Stomach (tissue), 8 donors: ENCODE measurements at regions not wholly inside any gene's neighbourhood (a gene's known extent, or its start where the extent isn't known, plus 50 kb on each side); places are given as distances from the start of the nearest gene placed in this dataset.
"Not testable (repeated sequence)": the region's sequence is repeated elsewhere in the genome, so short reads cannot be mapped to it uniquely, and the experiment has no call there.

Experiments
- DNase-seq, 2 donors: peaks; one replicate each; pipeline versions ENCODE4 v3.0.0 to v3.0.0-alpha.2; 2013 to 2019
- H3K27ac ChIP-seq, 5 donors: fragments of 200-600 bp in 4 of 5; sonication (generic) in 4 of 5; one replicate each; pipeline ENCODE4 v1.5.1; 2013 to 2019; ENCODE audit warnings: mild to moderate bottlenecking in 1 of 5, moderate library complexity in 1 of 5
- H3K27me3 ChIP-seq, 3 donors: fragments of 200-600 bp; sonication (generic); one replicate each; pipeline ENCODE4 v1.5.1; 2017 to 2019; ENCODE audit warnings: mixed run types in 1 of 3
- H3K36me3 ChIP-seq, 4 donors: fragments of 200-600 bp; sonication (generic); 1 replicate in 3 of 4; 2 replicates in 1 of 4; pipeline ENCODE4 v1.5.1; 2016 to 2019
- H3K4me1 ChIP-seq, 4 donors: fragments of 200-600 bp; sonication (generic); one replicate each; pipeline ENCODE4 v1.5.1; 2016 to 2019
- H3K4me3 ChIP-seq, 4 donors: fragments of 200-600 bp; sonication (generic) in 3 of 4; one replicate each; pipeline ENCODE4 v1.5.1; 2016 to 2019; ENCODE audit warnings: mild to moderate bottlenecking in 1 of 4
- H3K9me3 ChIP-seq, 4 donors: fragments of 200-600 bp; sonication (generic); one replicate each; pipeline ENCODE4 v1.5.1; 2016 to 2019
- CTCF ChIP-seq, 7 experiments: fragments of 450-650 bp in 4 of 7; fragments of 200-600 bp in 3 of 7; sonication (generic) in 3 of 7; IDR thresholded peaks; one replicate each; pipeline ENCODE4 v1.5.1; 2016 to 2019; ENCODE audit warnings: antibody characterized with exemption in 7 of 7, control low read depth in 2 of 7, mild to moderate bottlenecking in 1 of 7
- EP300 ChIP-seq: sonication (generic); formaldehyde crosslinking; IDR thresholded peaks from one replicate; pipeline ENCODE4 v1.6.1; 2017; ENCODE audit warnings: antibody characterized with exemption
- POLR2A ChIP-seq, 4 donors: fragments of 450-650 bp; IDR thresholded peaks; one replicate each; pipeline ENCODE4 v1.6.1; 2016; ENCODE audit warnings: antibody characterized with exemption in 4 of 4, control low read depth in 2 of 4, mild to moderate bottlenecking in 1 of 4, moderate library complexity in 1 of 4
- POLR2AphosphoS5 ChIP-seq, 3 donors: sonication (generic); formaldehyde crosslinking; IDR thresholded peaks; one replicate each; pipeline ENCODE4 v1.6.1; 2016; ENCODE audit warnings: antibody characterized with exemption in 3 of 3
- WGBS, 5 donors: extraction: QIAGEN DNeasy Blood & Tissue Kit in 3 of 5; methylation state at CpG; one replicate each; pipeline versions ENCODE4 v1.1.5 to v1.1.7; 2013 to 2018; 5-methylcytosine and 5-hydroxymethylcytosine counted together
- intact Hi-C: fragments of 100-400 bp; cut with DNase I; formaldehyde crosslinking; loops from one replicate; pipeline ENCODE4 v1.15.1; 2023; ENCODE audit warnings: low total_unique reads
- donor health status: healthy with polysubstance abuse.
- donor health status: Bipolar disorder and iron deficiency.
- donor health status: healthy.

- 73 to 88% (median 85%) methylated on average over 5 of the region's 5 CpGs for WGBS, 5 donors
- H3K9me3 ChIP-seq, DNase-seq, H3K27ac ChIP-seq, intact Hi-C loops, H3K27me3 ChIP-seq, H3K36me3 ChIP-seq, H3K4me1 ChIP-seq, H3K4me3 ChIP-seq: not testable (repeated sequence)
Observed at GRCh38 chr7:76117306-76117991, 69.5 kb downstream of the MDH2 start.

- H3K4me1 ChIP-seq, H3K27ac ChIP-seq, intact Hi-C loops, DNase-seq, H3K9me3 ChIP-seq, H3K4me3 ChIP-seq, H3K36me3 ChIP-seq, H3K27me3 ChIP-seq: not testable (repeated sequence)
- WGBS, 5 donors = 70 to 75% (median 72%) methylated on average over 8 of the region's 8 CpGs
Observed at GRCh38 chr7:76118253-76119036, 70.5 kb downstream of the MDH2 start.

- TF ChIP-seq POLR2A (IDR thresholded peaks at IDR 0.05) (no peak), POLR2AphosphoS5 (IDR thresholded peaks at IDR 0.05) (no peak), EP300 (no peak), CTCF (IDR thresholded peaks at IDR 0.05) (no peak)
- Histone ChIP-seq H3K4me1 (no peaks in the 10 kb centered on the region), H3K9me3 (no peaks in the 10 kb centered on the region), H3K4me3 (no peak overlapping the region), H3K27ac (no peak overlapping the region), H3K36me3 (no peaks in the 10 kb centered on the region), H3K27me3 (no peaks in the 10 kb centered on the region)
- 46 to 68% (median 54%) methylated on average over 3 of the region's 3 CpGs for WGBS, 5 donors
- DNase-seq = no peak
- intact Hi-C loops = no loop called here
Observed at GRCh38 chr7:76121044-76121443, 73.1 kb downstream of the MDH2 start.

GRCh38 chr7:76122516-76123239 lies 74.8 kb downstream of the MDH2 start:
- H3K9me3 ChIP-seq = no peaks in the 10 kb centered on the region
- no peaks in the 10 kb centered on the region for H3K4me1 ChIP-seq
- H3K27me3 ChIP-seq = no peaks in the 10 kb centered on the region
- TF ChIP-seq POLR2A (IDR thresholded peaks at IDR 0.05) = no peak
- TF ChIP-seq POLR2AphosphoS5 (IDR thresholded peaks at IDR 0.05) = no peak
- no peak for TF ChIP-seq CTCF (IDR thresholded peaks at IDR 0.05)
- no peak for TF ChIP-seq EP300
- no peak overlapping the region for H3K27ac ChIP-seq
- intact Hi-C loops = no loop called here
- no peak for DNase-seq
- WGBS, 5 donors = 84 to 96% (median 84%) methylated on average over 3 of the region's 3 CpGs
- no peaks in the 10 kb centered on the region for H3K36me3 ChIP-seq
- no peak overlapping the region for H3K4me3 ChIP-seq

- no peak for DNase-seq
- Histone ChIP-seq H3K4me1 (no peaks in the 10 kb centered on the region), H3K27me3 (no peaks in the 10 kb centered on the region), H3K36me3 (no peaks in the 10 kb centered on the region), H3K9me3 (no peaks in the 10 kb centered on the region), H3K4me3 (no peak overlapping the region), H3K27ac (no peak overlapping the region)
- intact Hi-C loops = no loop called here
- WGBS, 5 donors = 84 to 93% (median 91%) methylated on average over 4 of the region's 4 CpGs
- TF ChIP-seq CTCF (IDR thresholded peaks at IDR 0.05) = no peak
- TF ChIP-seq POLR2AphosphoS5 (IDR thresholded peaks at IDR 0.05) = no peak
- TF ChIP-seq EP300 = no peak
- no peak for TF ChIP-seq POLR2A (IDR thresholded peaks at IDR 0.05)
Observed at GRCh38 chr7:76123316-76123715, 75.4 kb downstream of the MDH2 start.
